NCI-H1048 (cell line): ENCODE measurements at regions not wholly inside any gene's neighbourhood (a gene's known extent, or its start where the extent isn't known, plus 50 kb on each side); places are given as distances from the start of the nearest gene placed in this dataset.

Experiments used
- DNase-seq: peaks from one replicate; lab custom pipeline; 2025; lab: John Stamatoyannopoulos, UW

GRCh38 chr5:56549096-56549886 is 266.1 kb upstream of the MAP3K1 start:
- DNase-seq, result no peak

- DNase-seq, result no peak
Observed at GRCh38 chr5:56545016-56545415, 270.3 kb upstream of the MAP3K1 start.

GRCh38 chr5:56543441-56544388 is 271.6 kb upstream of the MAP3K1 start:
- DNase-seq, result no peak

- DNase-seq, result no peak
Observed at GRCh38 chr5:56540266-56540665, 275.1 kb upstream of the MAP3K1 start.

- DNase-seq, result no peak
Observed at GRCh38 chr5:56538580-56538979, 276.8 kb upstream of the MAP3K1 start.

GRCh38 chr5:56535347-56535746 is 280.0 kb upstream of the MAP3K1 start:
- DNase-seq, result no peak

GRCh38 chr5:56534102-56534829 is 281.1 kb upstream of the MAP3K1 start:
- no peak for DNase-seq

- no peak for DNase-seq
Observed at GRCh38 chr5:56532466-56532865, 282.9 kb upstream of the MAP3K1 start.

GRCh38 chr5:56530626-56531138 is 284.7 kb upstream of the MAP3K1 start:
- DNase-seq, result no peak

- no peak for DNase-seq
Observed at GRCh38 chr5:56529666-56530430, 285.5 kb upstream of the MAP3K1 start.

- DNase-seq, result no peak
Observed at GRCh38 chr5:56527174-56527573, 288.2 kb upstream of the MAP3K1 start.

- DNase-seq, result no peak
Observed at GRCh38 chr5:56525113-56525512, 290.2 kb upstream of the MAP3K1 start.

- no peak for DNase-seq
Observed at GRCh38 chr5:56523790-56524575, 290.9 kb upstream of the ANKRD55 start.

- no peak for DNase-seq
Observed at GRCh38 chr5:56522960-56523359, 289.8 kb upstream of the ANKRD55 start.

- no peak for DNase-seq
Observed at GRCh38 chr5:56522169-56522568, 289.0 kb upstream of the ANKRD55 start.

- DNase-seq, result no peak
Observed at GRCh38 chr5:56520986-56521730, 288.0 kb upstream of the ANKRD55 start.

- no peak for DNase-seq
Observed at GRCh38 chr5:56518820-56519219, 285.7 kb upstream of the ANKRD55 start.

GRCh38 chr5:56517011-56517416 is 283.9 kb upstream of the ANKRD55 start:
- DNase-seq, result no peak

- no peak for DNase-seq
Observed at GRCh38 chr5:56516441-56516840, 283.3 kb upstream of the ANKRD55 start.

- DNase-seq, result no peak
Observed at GRCh38 chr5:56516035-56516434, 282.9 kb upstream of the ANKRD55 start.
